ENCODE measurements at regions not wholly inside any gene's neighbourhood (a gene's known extent, or its start where the extent isn't known, plus 50 kb on each side); places are given as distances from the start of the nearest gene placed in this dataset.

GRCh38 chr3:78183906-78184599 is 1144.2 kb downstream of the ROBO2 start:
- no peaks in the 10 kb centered on the region for H4K20me1 ChIP-seq (ENCODE audit: insufficient read depth, low read length)
- in situ Hi-C loops (cut with HindIII; ENCODE audit: extremely low pct_ligation_motif_present, low pct_unique_long_range_greater_than_20kb) (no loop called here), intact Hi-C loops (cut with micrococcal nuclease; ENCODE audit: unreplicated experiment) (no loop called here)
- ChIA-PET POLR2A (no interaction called here), CTCF (ENCODE audit: low intra/inter-chr PET ratio, low total read pairs) (no interaction called here)
- H3K4me3 ChIP-seq (replicated peaks in 1 of 3; ENCODE audit: insufficient read depth in 1 of 3, low read depth in 2 of 3, low read length in 3 of 3), result no peak overlapping the region
- H3K79me2 ChIP-seq (ENCODE audit: insufficient read depth, low read length), result no peaks in the 10 kb centered on the region
- TF ChIP-seq IRF9 (CRISPR knock-in tag; IDR thresholded peaks at IDR 0.05; ENCODE audit: borderline replicate concordance) (no peak), EEA1 (CRISPR knock-in tag; IDR thresholded peaks at IDR 0.05; ENCODE audit: borderline replicate concordance) (no peak), ZNF724P (CRISPR knock-in tag; IDR thresholded peaks at IDR 0.05; ENCODE audit: borderline replicate concordance) (no peak), NFRKB (IDR thresholded peaks at IDR 0.05) (no peak), ZIK1 (CRISPR knock-in tag; IDR thresholded peaks at IDR 0.05; ENCODE audit: borderline replicate concordance, low read depth) (no peak)
- H3K4me1 ChIP-seq (ENCODE audit: insufficient read depth, low read length), result no peaks in the 10 kb centered on the region
- H3K27ac ChIP-seq (ENCODE audit: extremely low read length, insufficient read depth, low read length), result no peak overlapping the region
- H2AFZ ChIP-seq (ENCODE audit: low read length), result no peak overlapping the region
- 39% methylated on average over 7 of the region's 7 CpGs for WGBS (ENCODE audit: low lambda C conversion rate)
- FAIRE-seq (no peak), DNase-seq (ENCODE audit: low spot score) (no peak), ATAC-seq (no peak)
- H3K9ac ChIP-seq (ENCODE audit: insufficient read depth, low read depth, low read length), result no peak overlapping the region
- no TSS peak for BruUV-seq (replicated peaks)
- no peaks in the 10 kb centered on the region for H3K27me3 ChIP-seq (ENCODE audit: control insufficient read depth in 1 of 2, insufficient read depth in 2 of 2, low read length in 2 of 2)
- H3K36me3 ChIP-seq (replicated peaks in 1 of 2; ENCODE audit: control insufficient read depth in 1 of 2, insufficient read depth in 2 of 2, low read length in 2 of 2), result no peaks in the 10 kb centered on the region
- no peaks in the 10 kb centered on the region for H3K9me3 ChIP-seq (ENCODE audit: low read length)
- H3K4me2 ChIP-seq (ENCODE audit: low read depth, low read length), result no peak overlapping the region

- intact Hi-C loops (cut with micrococcal nuclease; ENCODE audit: unreplicated experiment), result no loop called here
- WGBS (ENCODE audit: low lambda C conversion rate), result 0% methylated on average over 1 of the region's 1 CpG
- BruUV-seq (replicated peaks), result no TSS peak
- TF ChIP-seq ZNF879 (CRISPR knock-in tag; IDR thresholded peaks at IDR 0.05), result no peak
- TF ChIP-seq IRX3 (CRISPR knock-in tag; IDR thresholded peaks at IDR 0.05; ENCODE audit: borderline replicate concordance, low read depth), result no peak
- no peak for TF ChIP-seq CCDC6 (CRISPR knock-in tag; IDR thresholded peaks at IDR 0.05)
- no peak for TF ChIP-seq ZSCAN5A (CRISPR knock-in tag; IDR thresholded peaks at IDR 0.05; ENCODE audit: borderline replicate concordance)
- no peak for TF ChIP-seq MXD3 (CRISPR knock-in tag; IDR thresholded peaks at IDR 0.05)
- no peak for TF ChIP-seq PRPF4 (IDR thresholded peaks at IDR 0.05; ENCODE audit: low read depth, low read length, poor library complexity, severe bottlenecking)
- TF ChIP-seq GZF1 (CRISPR knock-in tag; IDR thresholded peaks at IDR 0.05), result no peak
- no peak for TF ChIP-seq ZNF510 (CRISPR knock-in tag; IDR thresholded peaks at IDR 0.05; ENCODE audit: low read depth)
- TF ChIP-seq ZNF225 (CRISPR knock-in tag; IDR thresholded peaks at IDR 0.05), result no peak
- TF ChIP-seq AHR (CRISPR knock-in tag; IDR thresholded peaks at IDR 0.05), result no peak
- no peak for TF ChIP-seq ZBTB43 (CRISPR knock-in tag; conservative IDR thresholded peaks at IDR 0.05)
Measured at GRCh38 chr3:78186404-78186803, 1146.5 kb downstream of the ROBO2 start.

More at GRCh38 chr3:78186404-78186803, 1146.5 kb downstream of the ROBO2 start:
- DNase-seq (ENCODE audit: low spot score) (no peak), ATAC-seq (peak; percentile 28; the same call in 1 of the 3 replicates), FAIRE-seq (no peak)
- Histone ChIP-seq H3K36me3 (replicated peaks in 1 of 2; ENCODE audit: control insufficient read depth in 1 of 2, insufficient read depth in 2 of 2, low read length in 2 of 2) (no peaks in the 10 kb centered on the region), H4K20me1 (ENCODE audit: insufficient read depth, low read length) (no peaks in the 10 kb centered on the region), H3K79me2 (ENCODE audit: insufficient read depth, low read length) (no peaks in the 10 kb centered on the region), H3K4me2 (ENCODE audit: low read depth, low read length) (no peak overlapping the region), H3K9me3 (ENCODE audit: low read length) (no peaks in the 10 kb centered on the region), H3K9ac (ENCODE audit: insufficient read depth, low read depth, low read length) (no peak overlapping the region), H3K27me3 (ENCODE audit: control insufficient read depth in 1 of 2, insufficient read depth in 2 of 2, low read length in 2 of 2) (no peaks in the 10 kb centered on the region), H2AFZ (ENCODE audit: low read length) (no peak overlapping the region), H3K27ac (ENCODE audit: extremely low read length, insufficient read depth, low read length) (no peak overlapping the region), H3K4me1 (ENCODE audit: insufficient read depth, low read length) (no peaks in the 10 kb centered on the region), H3K4me3 (replicated peaks in 1 of 3; ENCODE audit: insufficient read depth in 1 of 3, low read depth in 2 of 3, low read length in 3 of 3) (no peak overlapping the region)
- in situ Hi-C loops (cut with HindIII; ENCODE audit: extremely low pct_ligation_motif_present, low pct_unique_long_range_greater_than_20kb), result no loop called here
- ChIA-PET CTCF (ENCODE audit: low intra/inter-chr PET ratio, low total read pairs) (no interaction called here), POLR2A (no interaction called here)
